K562 (cell line): ENCODE measurements at regions not wholly inside any gene's neighbourhood (a gene's known extent, or its start where the extent isn't known, plus 50 kb on each side); places are given as distances from the start of the nearest gene placed in this dataset.

ENCODE experiments used
- ATAC-seq: fragments of 200-7000 bp; cut with Tn5 transposase; 3 replicates; pipeline ENCODE4 v1.9.1; 2020; ENCODE audit warnings: moderate library complexity
- BruUV-seq: library from RNA; stranded (reverse); fragments of 400-500 nt; replicated peaks from 2 replicates; lab custom pipeline; 2021; lab: Mats Ljungman, UMichigan
- CTCF ChIA-PET: fragments of 300-600 bp; formaldehyde crosslinking; extraction: SDS; loops from one replicate; lab custom pipeline; 2021; ENCODE audit warnings: low intra/inter-chr PET ratio; lab: Yijun Ruan, JAX
- POLR2A ChIA-PET: fragments of 300-600, 350-650 bp; sonication (Branson Sonifier 250); formaldehyde crosslinking; extraction: SDS; loops from one replicate; lab custom pipeline; 2021; ENCODE audit warnings: antibody characterized with exemption, inconsistent platforms; lab: Yijun Ruan, JAX
- DNase-seq, 4 experiments: peaks; one replicate each; pipeline versions ENCODE4 v3.0.0 to v3.0.0-alpha.2; 2011 to 2018; ENCODE audit warnings: low spot score in 3 of 4, mixed read lengths in 3 of 4; ENCODE audit errors: extremely low read depth in 1 of 4
- FAIRE-seq: peaks from 2 replicates; lab custom pipeline; 2011; peaks lifted over from hg19 to GRCh38; lab: Jason Lieb, UNC
- H2AFZ ChIP-seq: 2 replicates; pipeline ENCODE4 v1.6.0; 2011; ENCODE audit warnings: low read depth, low read length, control low read depth, inconsistent platforms
- H3K27ac ChIP-seq: fragments of 200-600 bp; 3 replicates; pipeline ENCODE4 v1.8.0; 2011; ENCODE audit warnings: low read depth, mild to moderate bottlenecking, control low read depth, inconsistent platforms, low read length, moderate library complexity, mixed read lengths; ENCODE audit errors: extremely low read depth
- H3K27me3 ChIP-seq, 2 experiments: fragments of 300-600 bp in 1 of 2; 2 replicates in 1 of 2; 3 replicates in 1 of 2; pipeline versions ENCODE4 v1.6.0 to v1.8.0; 2011; ENCODE audit warnings: inconsistent platforms in 2 of 2, low read length in 2 of 2, mild to moderate bottlenecking in 1 of 2, mixed read lengths in 1 of 2, moderate library complexity in 1 of 2; ENCODE audit not compliant: control insufficient read depth in 2 of 2, insufficient read depth in 2 of 2
- H3K36me3 ChIP-seq: fragments of 300-600 bp; 3 replicates; pipeline ENCODE4 v1.8.0; 2011; ENCODE audit warnings: mild to moderate bottlenecking, low read length, inconsistent platforms; ENCODE audit not compliant: control insufficient read depth, insufficient read depth
- H3K4me1 ChIP-seq, 2 experiments: fragments of 200-600 bp in 1 of 2; replicated peaks in 1 of 2; 2 replicates in 1 of 2; 3 replicates in 1 of 2; pipeline versions ENCODE4 v1.5.1 to v1.8.0; 2011; ENCODE audit warnings: inconsistent platforms in 2 of 2, low read length in 2 of 2, mild to moderate bottlenecking in 1 of 2, mixed read lengths in 1 of 2, moderate library complexity in 1 of 2; ENCODE audit not compliant: control insufficient read depth in 2 of 2, insufficient read depth in 2 of 2
- H3K4me2 ChIP-seq: 2 replicates; pipeline ENCODE4 v1.6.1; 2011; ENCODE audit warnings: low read length, control low read depth, inconsistent platforms, mixed read lengths; ENCODE audit not compliant: insufficient read depth
- H3K4me3 ChIP-seq: fragments of 200-600 bp; sonication (generic), shearing (Covaris generic); 2 replicates; pipeline ENCODE4 v1.5.1; 2016; ENCODE audit warnings: control low read depth, inconsistent platforms
- H3K79me2 ChIP-seq: fragments of 200-600 bp; 3 replicates; pipeline ENCODE4 v1.8.0; 2011; ENCODE audit warnings: low read length, inconsistent platforms; ENCODE audit not compliant: control insufficient read depth, insufficient read depth
- H3K9ac ChIP-seq, 2 experiments: 2 replicates each; pipeline versions ENCODE4 v1.6.0 to v1.6.1; 2011; ENCODE audit warnings: low read depth in 2 of 2, low read length in 2 of 2, control low read depth in 1 of 2, inconsistent platforms in 1 of 2, mild to moderate bottlenecking in 1 of 2, mixed read lengths in 1 of 2; ENCODE audit not compliant: insufficient read depth in 1 of 2
- H3K9me1 ChIP-seq: one replicate; pipeline ENCODE4 v1.6.0; 2011; ENCODE audit warnings: inconsistent platforms, mild to moderate bottlenecking, low read length, moderate library complexity; ENCODE audit not compliant: control insufficient read depth, insufficient read depth
- H3K9me3 ChIP-seq: replicated peaks from 2 replicates; pipeline ENCODE4 v1.5.1; 2011; ENCODE audit warnings: low read depth, low read length, inconsistent platforms; ENCODE audit not compliant: control insufficient read depth, insufficient read depth
- H4K20me1 ChIP-seq: replicated peaks from 2 replicates; pipeline ENCODE4 v1.6.1; 2011; ENCODE audit warnings: low read length, inconsistent platforms, mixed read lengths; ENCODE audit not compliant: control insufficient read depth, insufficient read depth
- CBX3 ChIP-seq, 2 experiments: IDR thresholded peaks; 1 replicate in 1 of 2; 2 replicates in 1 of 2; pipeline ENCODE4 v1.6.1; 2012; ENCODE audit warnings: inconsistent platforms in 2 of 2, low read length in 2 of 2, borderline replicate concordance in 1 of 2, control low read depth in 1 of 2
- FOXJ2 ChIP-seq: fragments of 200-800 bp; sonication (Bioruptor generic); IDR thresholded peaks from 2 replicates; pipeline ENCODE4 v1.6.1; 2016; ENCODE audit warnings: missing genetic modification characterization, missing compliant biosample characterization
- KDM2B ChIP-seq: fragments of 250-450 bp; sonication (Bioruptor Pico); IDR thresholded peaks from 2 replicates; pipeline ENCODE4 v1.8.0; 2021; ENCODE audit warnings: mild to moderate bottlenecking, moderate library complexity
- TEAD4 ChIP-seq, 2 experiments: sonication (generic) in 1 of 2; formaldehyde crosslinking in 1 of 2; IDR thresholded peaks; 2 replicates each; pipeline versions ENCODE4 v1.6.1 to v1.8.0; 2012 to 2022; ENCODE audit warnings: borderline replicate concordance in 1 of 2, inconsistent platforms in 1 of 2, low read length in 1 of 2, mild to moderate bottlenecking in 1 of 2, missing genetic modification reagents in 1 of 2
- ZBTB26 ChIP-seq: fragments of 450-650 bp; formaldehyde crosslinking; IDR thresholded peaks from 2 replicates; pipeline ENCODE4 v1.4.0; 2022; ENCODE audit warnings: missing genetic modification characterization
- ZFPM2 ChIP-seq: fragments of 250-450 bp; sonication (Bioruptor Pico); IDR thresholded peaks from 2 replicates; pipeline ENCODE4 v1.5.1; 2022; ENCODE audit warnings: mild to moderate bottlenecking
- ZNF124 ChIP-seq: sonication (generic); formaldehyde crosslinking; IDR thresholded peaks from 2 replicates; pipeline ENCODE4 v1.8.1; 2022; ENCODE audit warnings: missing genetic modification reagents
- ZNF583 ChIP-seq: fragments of 250-450 bp; sonication (Bioruptor Pico); IDR thresholded peaks from 2 replicates; pipeline ENCODE4 v1.4.0; 2020
- ZNF696 ChIP-seq: fragments of 250-450 bp; sonication (Bioruptor Pico); conservative IDR thresholded peaks from 2 replicates; pipeline ENCODE4 v1.4.0; 2020; ENCODE audit warnings: mild to moderate bottlenecking, moderate library complexity
- WGBS: fragments of 100-300 bp; shearing (Covaris generic); methylation state at CpG from one replicate; pipeline ENCODE4 v1.1.6; 2016; ENCODE audit warnings: low coverage, mixed read lengths; ENCODE audit not compliant: insufficient coverage; ENCODE audit errors: missing lambda C conversion rate; 5-methylcytosine and 5-hydroxymethylcytosine counted together
- in situ Hi-C: fragments of 300-500 bp; cut with MboI; formaldehyde crosslinking; loops from 4 replicates; pipeline ENCODE4 v1.15.0; 2018; ENCODE audit warnings: inconsistent platforms, mixed read lengths
- intact Hi-C: fragments of 100-400 bp; cut with micrococcal nuclease; formaldehyde crosslinking; loops from 2 replicates; pipeline ENCODE4 v1.14.2; 2022
- TF ChIP-seq, protein P1 (sequence below): fragments of 450-650 bp; IDR thresholded peaks from 2 replicates; pipeline ENCODE4 v1.6.1; 2017; ENCODE audit warnings: antibody characterized with exemption

- TF ChIP-seq ZNF696 (CRISPR knock-in tag): no peak
Measured at GRCh38 chr16:54817432-54817831, 113.2 kb upstream of the IRX5 start (continued).

- Histone ChIP-seq H4K20me1 (no peaks in the 10 kb centered on the region; the same call in 1 of the 2 replicates), H3K79me2 (no peaks in the 10 kb centered on the region)
- 0% methylated on average over 3 of the region's 3 CpGs for WGBS
- TF ChIP-seq ZNF583 (no peak), ZNF124 (CRISPR knock-in tag) (no peak), KDM2B (CRISPR knock-in tag) (no peak), ZFPM2 (CRISPR knock-in tag) (no peak), TEAD4 (IDR thresholded peaks at IDR 0.05; ENCODE audit: low read length) (no peak), TEAD4 (CRISPR knock-in tag; IDR thresholded peaks at IDR 0.05; ENCODE audit: borderline replicate concordance) (no peak), FOXJ2 (tag) (no peak), CBX3 (IDR thresholded peaks at IDR 0.05; ENCODE audit: borderline replicate concordance in 1 of 2, low read length in 2 of 2) (no peak), ZBTB26 (no peak), ZNF696 (CRISPR knock-in tag) (no peak)
- TF ChIP-seq, protein P1, sequence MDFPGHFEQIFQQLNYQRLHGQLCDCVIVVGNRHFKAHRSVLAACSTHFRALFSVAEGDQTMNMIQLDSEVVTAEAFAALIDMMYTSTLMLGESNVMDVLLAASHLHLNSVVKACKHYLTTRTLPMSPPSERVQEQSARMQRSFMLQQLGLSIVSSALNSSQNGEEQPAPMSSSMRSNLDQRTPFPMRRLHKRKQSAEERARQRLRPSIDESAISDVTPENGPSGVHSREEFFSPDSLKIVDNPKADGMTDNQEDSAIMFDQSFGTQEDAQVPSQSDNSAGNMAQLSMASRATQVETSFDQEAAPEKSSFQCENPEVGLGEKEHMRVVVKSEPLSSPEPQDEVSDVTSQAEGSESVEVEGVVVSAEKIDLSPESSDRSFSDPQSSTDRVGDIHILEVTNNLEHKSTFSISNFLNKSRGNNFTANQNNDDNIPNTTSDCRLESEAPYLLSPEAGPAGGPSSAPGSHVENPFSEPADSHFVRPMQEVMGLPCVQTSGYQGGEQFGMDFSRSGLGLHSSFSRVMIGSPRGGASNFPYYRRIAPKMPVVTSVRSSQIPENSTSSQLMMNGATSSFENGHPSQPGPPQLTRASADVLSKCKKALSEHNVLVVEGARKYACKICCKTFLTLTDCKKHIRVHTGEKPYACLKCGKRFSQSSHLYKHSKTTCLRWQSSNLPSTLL: no peak
- TF ChIP-seq, all 486 proteins: peak for 0
- ATAC-seq (no peak), DNase-seq (no peak), FAIRE-seq (no peak)
- Histone ChIP-seq H3K27me3 (peaks cover 10 to 32% of the 10 kb centered on the region in 2 experiments; a peak in 4 of 5 replicates), H3K4me2 (no peak overlapping the region), H3K9me1 (no peaks in the 10 kb centered on the region), H2AFZ (no peak overlapping the region), H3K4me1 (no peaks in the 10 kb centered on the region), H3K27ac (no peak overlapping the region), H3K9ac (no peak overlapping the region), H3K4me3 (no peak overlapping the region), H3K36me3 (no peaks in the 10 kb centered on the region), H3K9me3 (no peaks in the 10 kb centered on the region)
- POLR2A ChIA-PET: no interaction called here
- CTCF ChIA-PET: interaction anchor here (1.6 kb wide), 1 partner anchor 141 kb away, joined by 8 read pairs; no protein-coding TSS in a partner anchor
- in situ Hi-C loops: no loop called here
- intact Hi-C loops: no loop called here
- BruUV-seq: no TSS peak
Measured at GRCh38 chr16:54816471-54816870, 114.2 kb upstream of the IRX5 start.
